GM06990 (cell line): ENCODE measurements at regions not wholly inside any gene's neighbourhood (a gene's known extent, or its start where the extent isn't known, plus 50 kb on each side); places are given as distances from the start of the nearest gene placed in this dataset.
"Not testable (repeated sequence)": the region's sequence is repeated elsewhere in the genome, so short reads cannot be mapped to it uniquely, and the experiment has no call there.

Experiments
- DNase-seq: peaks from one replicate; pipeline ENCODE4 v3.0.0-alpha.2; 2011; ENCODE audit not compliant: insufficient read length; ENCODE audit errors: extremely low read depth
- H3K27me3 ChIP-seq: replicated peaks from 2 replicates; pipeline ENCODE4 v1.6.0; 2011; ENCODE audit warnings: low read length; ENCODE audit not compliant: control insufficient read depth, insufficient read depth
- H3K36me3 ChIP-seq: 2 replicates; pipeline ENCODE4 v1.5.1; 2011; ENCODE audit warnings: low read length; ENCODE audit not compliant: control insufficient read depth, insufficient read depth
- H3K4me3 ChIP-seq: replicated peaks from 2 replicates; pipeline ENCODE4 v1.5.1; 2011; ENCODE audit warnings: low read depth, mild to moderate bottlenecking, control low read depth, low read length
- TF ChIP-seq, protein P1 (sequence below): IDR thresholded peaks from 2 replicates; pipeline ENCODE4 v1.5.1; 2011; ENCODE audit warnings: low read length, control low read depth, mild to moderate bottlenecking, inconsistent platforms; ENCODE audit not compliant: insufficient read depth, poor library complexity, severe bottlenecking

DNA sequence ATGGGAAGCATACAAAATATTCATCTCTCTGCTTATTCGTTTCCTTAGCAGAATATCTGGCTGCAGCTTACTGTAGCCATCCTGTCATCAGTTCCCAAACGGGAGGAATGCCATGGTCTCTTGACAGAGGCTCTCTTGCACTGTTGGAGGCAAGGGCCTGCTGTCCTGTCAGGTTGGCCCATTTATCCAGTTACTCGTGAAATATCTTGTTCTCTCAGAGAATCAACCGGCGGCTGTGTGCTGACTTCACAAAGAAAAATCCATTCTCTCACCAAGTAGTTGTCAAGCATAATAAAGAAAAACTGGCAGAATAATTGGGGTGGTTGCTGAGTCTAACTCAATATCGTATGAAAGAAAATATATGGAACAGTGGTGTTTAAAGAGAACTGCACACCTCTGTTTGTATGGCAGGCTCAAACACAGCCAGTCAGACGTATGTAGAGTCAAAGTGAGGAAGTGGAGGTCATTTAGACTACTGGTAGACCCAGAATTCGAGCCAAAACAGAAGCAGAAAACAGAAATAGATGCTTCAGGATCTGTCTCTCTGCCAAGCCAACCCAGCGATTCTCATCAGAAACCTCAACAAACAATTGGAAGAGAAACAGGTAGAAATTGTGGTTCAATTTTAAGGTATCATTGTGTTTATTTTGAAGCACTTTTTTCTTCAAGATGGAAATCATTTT lies 349.2 kb upstream of the PRKCQ start:
- TF ChIP-seq, protein P1, sequence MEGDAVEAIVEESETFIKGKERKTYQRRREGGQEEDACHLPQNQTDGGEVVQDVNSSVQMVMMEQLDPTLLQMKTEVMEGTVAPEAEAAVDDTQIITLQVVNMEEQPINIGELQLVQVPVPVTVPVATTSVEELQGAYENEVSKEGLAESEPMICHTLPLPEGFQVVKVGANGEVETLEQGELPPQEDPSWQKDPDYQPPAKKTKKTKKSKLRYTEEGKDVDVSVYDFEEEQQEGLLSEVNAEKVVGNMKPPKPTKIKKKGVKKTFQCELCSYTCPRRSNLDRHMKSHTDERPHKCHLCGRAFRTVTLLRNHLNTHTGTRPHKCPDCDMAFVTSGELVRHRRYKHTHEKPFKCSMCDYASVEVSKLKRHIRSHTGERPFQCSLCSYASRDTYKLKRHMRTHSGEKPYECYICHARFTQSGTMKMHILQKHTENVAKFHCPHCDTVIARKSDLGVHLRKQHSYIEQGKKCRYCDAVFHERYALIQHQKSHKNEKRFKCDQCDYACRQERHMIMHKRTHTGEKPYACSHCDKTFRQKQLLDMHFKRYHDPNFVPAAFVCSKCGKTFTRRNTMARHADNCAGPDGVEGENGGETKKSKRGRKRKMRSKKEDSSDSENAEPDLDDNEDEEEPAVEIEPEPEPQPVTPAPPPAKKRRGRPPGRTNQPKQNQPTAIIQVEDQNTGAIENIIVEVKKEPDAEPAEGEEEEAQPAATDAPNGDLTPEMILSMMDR = no peak
- no peak for DNase-seq
- Histone ChIP-seq H3K27me3 (no peaks in the 10 kb centered on the region), H3K4me3 (no peak overlapping the region), H3K36me3 (no peaks in the 10 kb centered on the region)

DNA sequence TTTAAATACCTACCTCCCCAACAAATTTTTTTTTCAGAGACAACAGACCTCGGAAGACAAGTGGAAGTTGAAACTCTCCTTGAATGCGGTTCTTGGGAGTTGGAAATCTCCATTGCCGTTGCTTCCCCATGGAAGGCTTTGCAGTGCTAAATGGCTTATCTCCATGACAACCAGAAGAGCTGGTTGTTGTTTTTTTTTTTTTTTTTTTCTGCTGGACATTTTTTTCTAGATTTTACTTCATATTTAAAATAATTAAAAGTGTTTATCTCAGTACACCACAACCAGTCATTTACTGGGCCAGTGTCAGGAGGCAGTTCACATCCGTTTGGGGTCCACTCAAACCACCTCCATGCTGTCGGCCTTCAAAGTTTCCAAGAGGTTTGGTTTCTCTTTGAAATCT lies 348.5 kb upstream of the PRKCQ start:
- no peaks in the 10 kb centered on the region for H3K36me3 ChIP-seq

DNA sequence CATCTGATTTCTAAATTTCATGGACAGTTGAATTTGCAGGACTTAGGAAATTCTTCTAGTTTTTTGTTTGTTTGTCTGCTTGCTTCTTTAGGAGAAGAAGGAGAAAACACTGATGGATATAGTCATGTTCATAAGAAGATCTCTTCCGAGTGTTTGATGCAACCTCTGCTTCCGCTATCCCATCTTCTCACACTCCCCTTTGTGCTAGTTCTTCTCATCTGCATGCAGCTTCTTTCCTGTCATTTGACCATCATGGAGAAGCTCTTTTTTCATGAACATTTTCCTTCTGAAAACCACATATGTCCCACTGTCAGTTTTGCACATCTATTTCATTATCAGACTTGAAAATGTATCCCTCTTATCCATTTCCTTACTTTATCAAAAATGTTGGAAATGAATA lies 346.9 kb upstream of the PRKCQ start:
- DNase-seq = no peak
- TF ChIP-seq, protein P1 = no peak
- Histone ChIP-seq H3K4me3 (no peak overlapping the region), H3K27me3 (no peaks in the 10 kb centered on the region), H3K36me3 (no peaks in the 10 kb centered on the region)

More for the DNA sequence above, 348.5 kb upstream of the PRKCQ start:
- DNase-seq = no peak
- TF ChIP-seq, protein P1 = no peak
- Histone ChIP-seq H3K27me3 (no peaks in the 10 kb centered on the region), H3K4me3 (no peak overlapping the region; the same call in 1 of the 2 replicates)

DNA sequence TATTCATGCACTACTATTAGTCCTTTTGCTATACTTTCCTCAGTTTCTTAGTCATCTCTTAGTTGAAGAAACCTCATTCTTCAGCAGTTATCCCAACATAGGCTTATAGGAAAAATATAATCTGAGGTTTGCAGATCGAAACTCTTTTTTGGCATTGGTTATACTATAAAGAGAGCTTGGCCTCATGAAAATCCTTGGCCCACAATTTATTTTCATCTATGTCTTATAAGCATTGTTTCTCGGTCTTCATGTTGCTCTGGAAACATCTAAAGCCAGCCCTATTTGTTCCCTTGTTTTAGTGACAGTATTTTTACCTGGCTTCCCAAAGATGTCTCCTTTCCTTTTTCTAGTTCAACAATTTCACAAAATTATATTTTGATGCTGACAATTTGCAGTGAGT lies 345.1 kb upstream of the PRKCQ start:
- Histone ChIP-seq H3K27me3 (no peaks in the 10 kb centered on the region), H3K4me3 (no peak overlapping the region), H3K36me3 (no peaks in the 10 kb centered on the region)
- TF ChIP-seq, protein P1 = no peak
- DNase-seq = no peak

DNA sequence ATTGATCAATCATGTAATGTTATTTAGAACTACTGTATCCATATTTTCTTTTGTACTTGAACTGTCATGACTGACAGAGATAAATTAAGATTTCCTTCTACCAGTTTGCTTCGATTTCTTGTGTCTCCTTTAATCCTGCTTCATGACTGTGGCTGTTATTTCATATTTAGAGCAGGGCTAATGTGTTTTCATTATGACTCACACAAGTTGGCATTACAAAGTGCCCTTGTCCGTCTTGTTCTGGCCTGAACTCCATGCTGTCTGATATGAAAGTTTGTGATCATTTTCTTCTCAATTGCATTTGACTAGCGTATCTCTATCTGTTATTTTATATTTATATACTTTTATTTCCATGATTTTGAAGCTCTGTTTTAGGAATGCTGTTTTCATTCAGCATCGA lies 344.1 kb upstream of the PRKCQ start:
- Histone ChIP-seq H3K36me3 (no peaks in the 10 kb centered on the region), H3K27me3 (no peaks in the 10 kb centered on the region), H3K4me3 (no peak overlapping the region)
- TF ChIP-seq, protein P1 = no peak
- no peak for DNase-seq

DNA sequence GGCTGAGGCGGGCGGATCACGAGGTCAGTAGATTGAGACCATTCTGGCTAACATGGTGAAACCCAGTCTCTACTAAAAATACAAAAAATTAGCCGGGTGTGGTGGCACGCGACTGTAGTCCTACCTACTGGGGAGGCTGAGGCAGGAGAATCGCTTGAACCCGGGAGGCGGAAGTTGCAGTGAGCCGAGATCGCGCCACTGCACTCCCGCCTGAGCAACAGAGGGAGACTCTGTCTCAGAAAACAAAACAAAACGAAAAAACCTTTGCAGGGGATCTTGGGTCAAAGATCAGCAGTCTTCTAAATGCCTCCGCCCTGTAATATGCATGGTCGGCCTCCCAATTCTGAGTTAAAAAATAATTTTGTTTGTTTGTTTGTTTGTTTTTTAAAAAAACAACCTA lies 340.9 kb upstream of the PRKCQ start:
- DNase-seq = not testable (repeated sequence)

More for the DNA sequence above, 340.9 kb upstream of the PRKCQ start:
- H3K36me3 ChIP-seq, H3K4me3 ChIP-seq, H3K27me3 ChIP-seq: not testable (repeated sequence)
